Esophagus muscularis mucosa (tissue), 3 donors: ENCODE measurements at regions not wholly inside any gene's neighbourhood (a gene's known extent, or its start where the extent isn't known, plus 50 kb on each side); places are given as distances from the start of the nearest gene placed in this dataset.

Experiments used
- POLR2AphosphoS5 ChIP-seq, 2 donors: sonication (generic); formaldehyde crosslinking; IDR thresholded peaks; one replicate each; pipeline ENCODE4 v1.6.1; 2017; ENCODE audit warnings: antibody characterized with exemption in 2 of 2
- TF ChIP-seq, protein P1 (sequence below), 3 experiments: fragments of 200-600 bp in 2 of 3; fragments of 450-650 bp in 1 of 3; sonication (generic) in 2 of 3; IDR thresholded peaks; one replicate each; pipeline ENCODE4 v1.5.1; 2017 to 2019; ENCODE audit warnings: antibody characterized with exemption in 3 of 3, mild to moderate bottlenecking in 2 of 3, moderate library complexity in 1 of 3

DNA sequence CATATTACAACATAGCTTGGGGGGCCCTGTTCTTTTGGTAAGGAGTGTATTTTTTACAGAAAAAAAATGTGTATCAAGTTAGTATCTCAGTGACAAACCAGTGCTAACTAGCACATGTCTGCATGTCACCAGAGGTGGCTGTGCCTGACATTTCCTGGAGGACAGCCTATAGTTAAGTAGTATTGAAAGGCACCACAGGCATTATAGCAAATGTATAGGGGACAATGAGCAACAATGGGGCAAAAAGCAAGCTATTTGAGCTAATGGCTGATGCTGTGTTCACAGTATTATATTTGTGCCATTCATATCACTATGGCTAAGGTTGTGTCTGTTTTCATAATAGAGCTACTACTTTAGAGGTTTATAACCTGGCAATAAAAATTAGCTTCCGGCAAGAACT, 1644.0 kb downstream of the MAT2B start:
- TF ChIP-seq POLR2AphosphoS5 (IDR thresholded peaks at IDR 0.05): no peak
- TF ChIP-seq, protein P1, sequence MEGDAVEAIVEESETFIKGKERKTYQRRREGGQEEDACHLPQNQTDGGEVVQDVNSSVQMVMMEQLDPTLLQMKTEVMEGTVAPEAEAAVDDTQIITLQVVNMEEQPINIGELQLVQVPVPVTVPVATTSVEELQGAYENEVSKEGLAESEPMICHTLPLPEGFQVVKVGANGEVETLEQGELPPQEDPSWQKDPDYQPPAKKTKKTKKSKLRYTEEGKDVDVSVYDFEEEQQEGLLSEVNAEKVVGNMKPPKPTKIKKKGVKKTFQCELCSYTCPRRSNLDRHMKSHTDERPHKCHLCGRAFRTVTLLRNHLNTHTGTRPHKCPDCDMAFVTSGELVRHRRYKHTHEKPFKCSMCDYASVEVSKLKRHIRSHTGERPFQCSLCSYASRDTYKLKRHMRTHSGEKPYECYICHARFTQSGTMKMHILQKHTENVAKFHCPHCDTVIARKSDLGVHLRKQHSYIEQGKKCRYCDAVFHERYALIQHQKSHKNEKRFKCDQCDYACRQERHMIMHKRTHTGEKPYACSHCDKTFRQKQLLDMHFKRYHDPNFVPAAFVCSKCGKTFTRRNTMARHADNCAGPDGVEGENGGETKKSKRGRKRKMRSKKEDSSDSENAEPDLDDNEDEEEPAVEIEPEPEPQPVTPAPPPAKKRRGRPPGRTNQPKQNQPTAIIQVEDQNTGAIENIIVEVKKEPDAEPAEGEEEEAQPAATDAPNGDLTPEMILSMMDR (IDR thresholded peaks at IDR 0.05): no peak
